Trophoblast cell (in vitro differentiated cells and primary cell): ENCODE measurements at regions not wholly inside any gene's neighbourhood (a gene's known extent, or its start where the extent isn't known, plus 50 kb on each side); places are given as distances from the start of the nearest gene placed in this dataset.

Source experiments
- DNase-seq, 2 donors: peaks; one replicate each; pipeline ENCODE4 v3.0.0-alpha.2; 2016
- H2AFZ ChIP-seq: 2 replicates; pipeline ENCODE4 v1.6.1; 2013; ENCODE audit warnings: low read length, moderate library complexity, mild to moderate bottlenecking; ENCODE audit not compliant: insufficient read depth, poor library complexity
- H2AK5ac ChIP-seq: 2 replicates; pipeline ENCODE4 v1.6.1; 2013; ENCODE audit warnings: mild to moderate bottlenecking, low read length
- H2BK120ac ChIP-seq: 2 replicates; pipeline ENCODE4 v1.6.1; 2013; ENCODE audit warnings: low read length, mild to moderate bottlenecking, moderate library complexity; ENCODE audit not compliant: insufficient read depth, poor library complexity
- H2BK12ac ChIP-seq: 2 replicates; pipeline ENCODE4 v1.6.1; 2013; ENCODE audit warnings: mild to moderate bottlenecking, low read length, moderate library complexity
- H2BK5ac ChIP-seq: 2 replicates; pipeline ENCODE4 v1.6.1; 2013; ENCODE audit warnings: low read length, low read depth, moderate library complexity, mild to moderate bottlenecking; ENCODE audit not compliant: poor library complexity
- H3K14ac ChIP-seq: 2 replicates; pipeline ENCODE4 v1.6.1; 2013; ENCODE audit warnings: mild to moderate bottlenecking, low read length
- H3K18ac ChIP-seq: 2 replicates; pipeline ENCODE4 v1.6.1; 2013; ENCODE audit warnings: mild to moderate bottlenecking, low read length
- H3K23ac ChIP-seq: 2 replicates; pipeline ENCODE4 v1.6.1; 2013; ENCODE audit warnings: low read length
- H3K27ac ChIP-seq: 2 replicates; pipeline ENCODE4 v1.5.1; 2013; ENCODE audit warnings: low read depth, mild to moderate bottlenecking, inconsistent platforms, low read length, moderate library complexity
- H3K27me3 ChIP-seq: 2 replicates; pipeline ENCODE4 v1.6.1; 2013; ENCODE audit warnings: inconsistent platforms, mild to moderate bottlenecking, low read length, moderate library complexity; ENCODE audit not compliant: insufficient read depth
- H3K36me3 ChIP-seq, 2 experiments: 1 replicate in 1 of 2; 2 replicates in 1 of 2; pipeline ENCODE4 v1.6.1; 2013; ENCODE audit warnings: low read length in 2 of 2, mild to moderate bottlenecking in 2 of 2, moderate library complexity in 1 of 2; ENCODE audit not compliant: insufficient read depth in 2 of 2, control insufficient read depth in 1 of 2
- H3K4ac ChIP-seq: 2 replicates; pipeline ENCODE4 v1.6.1; 2013; ENCODE audit warnings: low read depth, mild to moderate bottlenecking, low read length, moderate library complexity
- H3K4me1 ChIP-seq, 2 experiments: 1 replicate in 1 of 2; 2 replicates in 1 of 2; pipeline ENCODE4 v1.6.1; 2013; ENCODE audit warnings: low read length in 2 of 2, mild to moderate bottlenecking in 2 of 2, moderate library complexity in 1 of 2; ENCODE audit not compliant: insufficient read depth in 2 of 2, control insufficient read depth in 1 of 2
- H3K4me2 ChIP-seq: 2 replicates; pipeline ENCODE4 v1.6.1; 2013; ENCODE audit warnings: inconsistent platforms, mild to moderate bottlenecking, low read length, moderate library complexity
- H3K4me3 ChIP-seq: 2 replicates; pipeline ENCODE4 v1.5.1; 2013; ENCODE audit warnings: mild to moderate bottlenecking, low read depth, low read length, inconsistent platforms
- H3K79me1 ChIP-seq: one replicate; pipeline ENCODE4 v1.6.1; 2013; ENCODE audit warnings: low read length
- H3K79me2 ChIP-seq: 2 replicates; pipeline ENCODE4 v1.6.1; 2013; ENCODE audit warnings: low read length, mild to moderate bottlenecking; ENCODE audit not compliant: control insufficient read depth, insufficient read depth, poor library complexity
- H3K9ac ChIP-seq: 2 replicates; pipeline ENCODE4 v1.6.1; 2013; ENCODE audit warnings: mild to moderate bottlenecking, low read length
- H3K9me3 ChIP-seq: 2 replicates; pipeline ENCODE4 v1.6.1; 2013; ENCODE audit warnings: low read depth, mild to moderate bottlenecking, control low read depth, inconsistent platforms, low read length; ENCODE audit not compliant: insufficient read depth
- H4K12ac ChIP-seq: 2 replicates; pipeline ENCODE4 v1.6.1; 2013; ENCODE audit warnings: low read depth, mild to moderate bottlenecking, low read length, moderate library complexity
- H4K8ac ChIP-seq: 2 replicates; pipeline ENCODE4 v1.6.1; 2013; ENCODE audit warnings: low read depth, mild to moderate bottlenecking, low read length, moderate library complexity
- H4K91ac ChIP-seq: one replicate; pipeline ENCODE4 v1.6.1; 2013; ENCODE audit warnings: low read depth, mild to moderate bottlenecking, low read length, moderate library complexity
- WGBS: extraction: QIAGEN DNeasy Blood & Tissue Kit; methylation state at CpG from one replicate; pipeline ENCODE4 v1.1.7; 2013; ENCODE audit warnings: missing lambda C conversion rate; ENCODE audit not compliant: insufficient read length, insufficient coverage; ENCODE audit errors: extremely low coverage; 5-methylcytosine and 5-hydroxymethylcytosine counted together

GRCh38 chr4:122978789-122979188, 56.4 kb upstream of the NUDT6 start:
- H3K79me2 ChIP-seq, result no peaks in the 10 kb centered on the region
- no peak overlapping the region for H2AK5ac ChIP-seq
- H4K8ac ChIP-seq, result no peak overlapping the region
- H2BK5ac ChIP-seq, result no peak overlapping the region
- H3K18ac ChIP-seq, result no peak overlapping the region
- no peak for DNase-seq
- no peak overlapping the region for H3K27ac ChIP-seq
- H4K12ac ChIP-seq, result no peak overlapping the region
- no peak overlapping the region for H4K91ac ChIP-seq
- no peaks in the 10 kb centered on the region for H3K79me1 ChIP-seq
- no peaks in the 10 kb centered on the region for H3K27me3 ChIP-seq
- no peak overlapping the region for H2BK120ac ChIP-seq
- H3K9me3 ChIP-seq, result peaks cover 18% of the 10 kb centered on the region
- H3K4me2 ChIP-seq, result no peak overlapping the region
- WGBS, result no CpG with 5 or more reads among the region's 5 CpGs
- H3K36me3 ChIP-seq, result peaks cover 18 to 20% of the 10 kb centered on the region in 2 experiments
- no peak overlapping the region for H3K23ac ChIP-seq
- no peak overlapping the region for H2BK12ac ChIP-seq
- no peak overlapping the region for H3K4me3 ChIP-seq
- no peak overlapping the region for H3K4ac ChIP-seq
- no peaks in the 10 kb centered on the region for H3K4me1 ChIP-seq
- no peak overlapping the region for H3K14ac ChIP-seq
- H2AFZ ChIP-seq, result no peak overlapping the region
- no peak overlapping the region for H3K9ac ChIP-seq

GRCh38 chr4:122980860-122981259, 58.5 kb upstream of the NUDT6 start:
- Histone ChIP-seq H2BK120ac (no peak overlapping the region), H4K12ac (no peak overlapping the region), H3K4me3 (no peak overlapping the region), H3K4me1 (no peaks in the 10 kb centered on the region), H3K18ac (no peak overlapping the region), H3K23ac (no peak overlapping the region), H3K27me3 (no peaks in the 10 kb centered on the region), H2BK5ac (no peak overlapping the region), H2AK5ac (no peak overlapping the region), H3K9me3 (peaks cover 18% of the 10 kb centered on the region), H4K91ac (no peak overlapping the region), H3K4ac (no peak overlapping the region), H3K4me2 (no peak overlapping the region), H2BK12ac (no peak overlapping the region), H3K27ac (no peak overlapping the region), H3K9ac (no peak overlapping the region), H4K8ac (no peak overlapping the region), H2AFZ (no peak overlapping the region), H3K79me1 (no peaks in the 10 kb centered on the region), H3K36me3 (peaks cover 18% of the 10 kb centered on the region in 2 experiments), H3K79me2 (no peaks in the 10 kb centered on the region), H3K14ac (no peak overlapping the region)
- no peak for DNase-seq

- H4K91ac ChIP-seq, result no peak overlapping the region
- H3K23ac ChIP-seq, result no peak overlapping the region
- H3K4me1 ChIP-seq, result no peaks in the 10 kb centered on the region
- H3K4ac ChIP-seq, result no peak overlapping the region
- no peak overlapping the region for H3K9ac ChIP-seq
- WGBS, result no CpG with 5 or more reads among the region's 2 CpGs
- H4K12ac ChIP-seq, result no peak overlapping the region
- H3K27ac ChIP-seq, result no peak overlapping the region
- H3K9me3 ChIP-seq, result peaks cover 3% of the 10 kb centered on the region
- no peak overlapping the region for H3K4me2 ChIP-seq
- H2BK120ac ChIP-seq, result no peak overlapping the region
- H3K4me3 ChIP-seq, result no peak overlapping the region
- H2BK12ac ChIP-seq, result no peak overlapping the region
- no peak overlapping the region for H3K14ac ChIP-seq
- DNase-seq, result no peak
- H2BK5ac ChIP-seq, result no peak overlapping the region
- H2AK5ac ChIP-seq, result no peak overlapping the region
- H3K36me3 ChIP-seq, result no peaks in the 10 kb centered on the region
- no peak overlapping the region for H3K18ac ChIP-seq
- no peaks in the 10 kb centered on the region for H3K79me2 ChIP-seq
- H2AFZ ChIP-seq, result no peak overlapping the region
- no peaks in the 10 kb centered on the region for H3K79me1 ChIP-seq
- H3K27me3 ChIP-seq, result no peaks in the 10 kb centered on the region
- no peak overlapping the region for H4K8ac ChIP-seq
These were observed 66.3 kb upstream of the NUDT6 start for GRCh38 chr4:122988696-122989095.

- no CpG with 5 or more reads among the region's 2 CpGs for WGBS
These were observed 68.5 kb upstream of the NUDT6 start for GRCh38 chr4:122990891-122991290.

GRCh38 chr4:122992057-122992456, 69.7 kb upstream of the NUDT6 start:
- no peak overlapping the region for H2BK120ac ChIP-seq

More at GRCh38 chr4:122990891-122991290, 68.5 kb upstream of the NUDT6 start:
- Histone ChIP-seq H3K4me3 (no peak overlapping the region), H2AFZ (no peak overlapping the region), H3K4me2 (no peak overlapping the region), H3K18ac (no peak overlapping the region), H2AK5ac (no peak overlapping the region), H3K79me1 (no peaks in the 10 kb centered on the region), H3K14ac (no peak overlapping the region), H4K91ac (no peak overlapping the region), H2BK5ac (no peak overlapping the region), H3K4me1 (no peaks in the 10 kb centered on the region), H2BK12ac (no peak overlapping the region), H4K8ac (no peak overlapping the region), H3K79me2 (no peaks in the 10 kb centered on the region), H3K4ac (no peak overlapping the region), H3K27me3 (no peaks in the 10 kb centered on the region), H3K9me3 (peaks cover 3% of the 10 kb centered on the region), H4K12ac (no peak overlapping the region), H3K9ac (no peak overlapping the region), H3K27ac (no peak overlapping the region), H3K36me3 (no peaks in the 10 kb centered on the region), H2BK120ac (no peak overlapping the region), H3K23ac (no peak overlapping the region)
- no peak for DNase-seq

More at GRCh38 chr4:122992057-122992456, 69.7 kb upstream of the NUDT6 start:
- no peak overlapping the region for H3K27ac ChIP-seq
- H3K4me3 ChIP-seq, result no peak overlapping the region
- H3K9ac ChIP-seq, result no peak overlapping the region
- no peak overlapping the region for H2BK12ac ChIP-seq
- no peaks in the 10 kb centered on the region for H3K79me1 ChIP-seq
- H3K9me3 ChIP-seq, result peaks cover 3% of the 10 kb centered on the region
- H4K8ac ChIP-seq, result no peak overlapping the region
- no peak overlapping the region for H2AK5ac ChIP-seq
- H3K79me2 ChIP-seq, result no peaks in the 10 kb centered on the region
- no peak overlapping the region for H4K91ac ChIP-seq
- no peak overlapping the region for H3K18ac ChIP-seq
- H4K12ac ChIP-seq, result no peak overlapping the region
- no peak for DNase-seq
- H3K4me2 ChIP-seq, result no peak overlapping the region
- H3K23ac ChIP-seq, result no peak overlapping the region
- no peak overlapping the region for H3K14ac ChIP-seq
- no peak overlapping the region for H3K4ac ChIP-seq
- H2AFZ ChIP-seq, result no peak overlapping the region
- H3K27me3 ChIP-seq, result no peaks in the 10 kb centered on the region
- no peaks in the 10 kb centered on the region for H3K36me3 ChIP-seq
- no peak overlapping the region for H2BK5ac ChIP-seq
- H3K4me1 ChIP-seq, result no peaks in the 10 kb centered on the region
